Prostate gland (tissue), 2 donors: ENCODE measurements at regions not wholly inside any gene's neighbourhood (a gene's known extent, or its start where the extent isn't known, plus 50 kb on each side); places are given as distances from the start of the nearest gene placed in this dataset.
"Not testable (repeated sequence)": the region's sequence is repeated elsewhere in the genome, so short reads cannot be mapped to it uniquely, and the experiment has no call there.

Experiments used
- DNase-seq: peaks from one replicate; pipeline ENCODE4 v3.0.0-alpha.2; 2019; ENCODE audit warnings: low spot score
- H3K27ac ChIP-seq, 2 donors: fragments of 200-600 bp; sonication (generic); 2 replicates each; pipeline ENCODE4 v1.5.1; 2017 to 2019
- H3K27me3 ChIP-seq: fragments of 200-600 bp; sonication (generic); replicated peaks from 2 replicates; pipeline ENCODE4 v1.5.1; 2019; ENCODE audit not compliant: insufficient read depth
- H3K36me3 ChIP-seq, 2 donors: fragments of 200-600 bp; sonication (generic); 1 replicate in 1 of 2; 2 replicates in 1 of 2; pipeline versions ENCODE4 v1.5.1 to v1.8.1; 2017 to 2019
- H3K4me1 ChIP-seq: fragments of 200-600 bp; sonication (generic); replicated peaks from 2 replicates; pipeline ENCODE4 v1.5.1; 2019
- H3K4me3 ChIP-seq, 2 donors: fragments of 200-600 bp; sonication (generic); 2 replicates each; pipeline ENCODE4 v1.5.1; 2017 to 2019
- H3K9me3 ChIP-seq: fragments of 200-600 bp; sonication (generic); 2 replicates; pipeline ENCODE4 v1.5.1; 2017
- CTCF ChIP-seq, 4 experiments: fragments of 200-600 bp in 2 of 4; fragments of 450-650 bp in 2 of 4; sonication (generic) in 2 of 4; IDR thresholded peaks; 1 replicate in 3 of 4; 2 replicates in 1 of 4; pipeline ENCODE4 v1.5.1; 2016 to 2019; ENCODE audit warnings: antibody characterized with exemption in 4 of 4, mild to moderate bottlenecking in 2 of 4, moderate library complexity in 2 of 4
- POLR2A ChIP-seq: fragments of 450-650 bp; IDR thresholded peaks from one replicate; pipeline ENCODE4 v1.6.1; 2016; ENCODE audit warnings: antibody characterized with exemption, mild to moderate bottlenecking
- POLR2AphosphoS5 ChIP-seq: sonication (generic); formaldehyde crosslinking; IDR thresholded peaks from one replicate; pipeline ENCODE4 v1.6.1; 2017; ENCODE audit warnings: antibody characterized with exemption
- WGBS: methylation state at CpG from one replicate; pipeline ENCODE4 v1.1.5; 2018; 5-methylcytosine and 5-hydroxymethylcytosine counted together
- intact Hi-C: fragments of 100-400 bp; cut with DNase I; formaldehyde crosslinking; loops from one replicate; pipeline ENCODE4 v1.14.2; 2022

GRCh38 chr15:99842071-99842470 is 108.8 kb upstream of the LYSMD4 start:
- intact Hi-C loops = no loop called here
- no peaks in the 10 kb centered on the region for H3K9me3 ChIP-seq
- no peak for DNase-seq
- TF ChIP-seq POLR2AphosphoS5 (no peak), POLR2A (no peak), CTCF (IDR thresholded peaks at IDR 0.05) (no peak)
- no peaks in the 10 kb centered on the region for H3K27me3 ChIP-seq
- 65% methylated on average over 1 of the region's 1 CpG for WGBS
- H3K4me1 ChIP-seq = no peaks in the 10 kb centered on the region
- H3K36me3 ChIP-seq = no peaks in the 10 kb centered on the region
- no peak overlapping the region for H3K4me3 ChIP-seq
- no peak overlapping the region for H3K27ac ChIP-seq

DNA sequence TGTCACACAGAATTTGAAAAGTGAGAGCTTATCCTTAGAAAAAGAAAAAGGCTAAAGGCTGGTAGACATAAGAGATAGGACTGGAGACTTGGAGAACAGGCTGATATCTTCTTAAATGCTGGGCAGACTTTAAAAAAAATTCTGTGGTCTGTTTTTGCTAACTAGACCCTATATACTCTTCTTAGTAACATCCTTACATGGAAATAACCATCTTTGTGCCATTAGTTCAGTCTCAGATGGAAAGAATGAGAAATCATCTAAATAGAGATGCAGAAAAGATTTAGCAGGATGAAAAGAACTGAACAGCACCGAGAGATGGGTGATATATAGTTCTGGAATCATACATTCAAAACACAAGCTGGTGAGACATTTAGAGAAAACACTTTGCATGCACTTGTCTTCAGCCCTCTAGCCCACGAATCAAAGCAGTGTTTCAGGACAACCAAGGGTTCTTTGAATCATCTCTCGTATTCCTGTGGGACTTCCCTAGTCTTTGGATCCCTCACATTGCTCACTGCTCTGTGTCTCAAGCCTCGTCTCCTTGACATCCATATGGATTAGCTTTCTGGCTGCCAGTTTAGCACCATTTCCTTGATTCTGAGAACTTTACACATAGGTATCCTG is 93.0 kb upstream of the LYSMD4 start:
- 89% methylated on average over 4 of the region's 4 CpGs for WGBS
- Histone ChIP-seq H3K9me3 (no peaks in the 10 kb centered on the region), H3K4me3 (no peak overlapping the region), H3K27me3 (no peaks in the 10 kb centered on the region), H3K27ac (no peak overlapping the region), H3K36me3 (no peaks in the 10 kb centered on the region), H3K4me1 (no peaks in the 10 kb centered on the region)
- no peak for DNase-seq
- intact Hi-C loops = no loop called here
- TF ChIP-seq POLR2A = no peak
- TF ChIP-seq POLR2AphosphoS5 = no peak
- no peak for TF ChIP-seq CTCF (IDR thresholded peaks at IDR 0.05)

DNA sequence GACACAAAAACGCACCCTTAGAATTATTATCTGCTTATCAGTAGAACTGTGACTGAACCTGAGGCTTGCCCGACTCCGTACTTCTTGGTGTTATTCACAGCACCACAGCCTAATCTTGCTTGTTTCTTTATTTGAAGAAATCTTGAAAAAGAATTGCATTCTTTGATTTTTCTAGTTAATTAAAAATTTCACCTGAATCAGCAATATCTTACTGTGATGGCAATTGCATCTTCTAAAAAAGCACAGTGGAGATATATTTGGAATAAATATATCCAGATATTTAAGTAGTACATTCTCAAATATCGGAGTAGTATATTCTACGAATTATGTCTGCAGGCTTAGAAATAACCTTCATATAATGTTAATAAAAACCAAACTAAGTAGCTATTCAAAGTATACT is 90.1 kb upstream of the LYSMD4 start:
- DNase-seq = no peak
- 90% methylated on average over 5 of the region's 5 CpGs for WGBS

DNA sequence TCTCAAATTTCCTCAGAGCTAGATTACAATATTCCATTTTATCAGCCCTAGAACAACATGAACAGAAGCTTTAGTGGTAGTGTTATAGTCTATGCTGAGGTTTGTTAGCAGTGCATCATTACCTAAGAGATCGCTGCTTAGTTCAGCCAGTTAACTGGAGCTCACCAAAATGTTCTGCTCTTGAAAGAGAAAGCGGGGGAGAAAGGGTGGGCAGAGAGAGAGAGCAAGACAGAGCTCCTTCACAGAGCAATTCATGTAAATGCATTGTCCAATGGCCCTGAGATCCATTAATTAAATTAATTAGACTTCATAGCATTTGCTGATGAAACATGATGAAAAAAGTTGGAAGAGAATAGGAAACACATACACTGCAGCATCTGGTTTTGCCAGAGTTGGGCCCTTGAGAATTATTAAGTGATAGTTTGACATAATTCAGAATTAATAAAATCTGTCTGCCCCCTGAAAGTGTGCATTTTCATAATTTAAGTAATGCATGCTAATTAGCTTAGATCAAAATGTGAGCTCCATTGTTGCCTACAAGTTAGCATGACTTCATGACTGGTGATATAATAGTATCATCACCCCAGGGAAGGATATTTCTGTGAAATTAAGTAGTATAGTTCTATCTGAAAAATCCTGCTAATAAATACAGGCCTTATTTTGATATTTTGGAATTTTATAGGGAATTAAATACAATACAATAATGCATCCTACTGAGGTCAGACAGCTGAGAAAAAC is 86.9 kb upstream of the LYSMD4 start:
- Histone ChIP-seq H3K9me3 (no peaks in the 10 kb centered on the region), H3K4me3 (no peak overlapping the region), H3K27me3 (no peaks in the 10 kb centered on the region), H3K27ac (no peak overlapping the region), H3K4me1 (no peaks in the 10 kb centered on the region), H3K36me3 (no peaks in the 10 kb centered on the region)
- WGBS = 92% methylated on average over 2 of the region's 2 CpGs
- no peak for DNase-seq
- TF ChIP-seq CTCF (IDR thresholded peaks at IDR 0.05) (no peak), POLR2A (no peak), POLR2AphosphoS5 (no peak)
- intact Hi-C loops = no loop called here

More for the DNA sequence above, 90.1 kb upstream of the LYSMD4 start:
- TF ChIP-seq POLR2A = no peak
- Histone ChIP-seq H3K36me3 (no peaks in the 10 kb centered on the region), H3K9me3 (no peaks in the 10 kb centered on the region), H3K27me3 (no peaks in the 10 kb centered on the region), H3K27ac (no peak overlapping the region), H3K4me1 (no peaks in the 10 kb centered on the region), H3K4me3 (no peak overlapping the region)
- intact Hi-C loops = no loop called here

DNA sequence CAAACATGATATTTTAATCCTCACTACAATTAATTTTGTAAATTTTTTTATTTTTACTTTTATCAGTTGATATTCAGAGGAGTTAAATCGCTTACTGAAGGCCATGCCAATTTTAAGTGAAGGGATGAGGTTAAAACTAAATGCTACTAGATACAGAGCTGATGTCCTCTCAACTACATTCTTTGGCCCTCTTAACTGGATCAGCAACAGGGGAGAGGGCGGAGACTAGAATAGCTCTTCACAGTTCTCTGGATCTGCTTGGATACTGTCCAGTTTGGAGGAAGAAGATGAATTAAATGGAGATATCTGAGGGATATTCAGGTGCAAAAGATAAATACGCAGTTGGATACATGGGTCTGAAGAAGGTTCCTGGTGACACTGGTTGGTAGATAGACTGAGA is 85.6 kb upstream of the LYSMD4 start:
- Histone ChIP-seq H3K36me3 (no peaks in the 10 kb centered on the region), H3K4me1 (no peaks in the 10 kb centered on the region), H3K4me3 (no peak overlapping the region), H3K27me3 (no peaks in the 10 kb centered on the region), H3K27ac (no peak overlapping the region), H3K9me3 (no peaks in the 10 kb centered on the region)
- no peak for DNase-seq
- intact Hi-C loops = no loop called here
- 96% methylated on average over 3 of the region's 3 CpGs for WGBS
- no peak for TF ChIP-seq POLR2A
- TF ChIP-seq CTCF (IDR thresholded peaks at IDR 0.05) = no peak
- TF ChIP-seq POLR2AphosphoS5 = no peak

DNA sequence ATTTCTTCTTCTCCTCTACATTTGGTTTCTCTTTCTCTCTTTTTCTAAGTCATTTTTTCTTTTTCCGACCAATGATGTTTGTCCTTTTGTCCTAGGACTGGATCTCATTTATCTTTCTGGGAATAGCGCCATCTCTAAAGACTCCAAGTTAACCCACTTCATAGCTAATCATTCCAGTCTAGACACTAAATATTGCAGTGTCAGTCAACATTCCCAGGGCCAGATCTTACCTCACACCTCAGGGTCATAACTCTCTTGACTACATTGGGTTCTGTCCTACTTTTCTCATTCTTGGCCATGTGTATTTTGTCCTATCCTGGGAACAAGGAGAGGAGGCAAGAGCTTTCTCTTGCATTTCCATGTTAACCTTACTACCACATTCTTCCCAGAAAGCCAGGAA is 83.6 kb upstream of the LYSMD4 start:
- H3K27me3 ChIP-seq, DNase-seq, H3K36me3 ChIP-seq, H3K4me3 ChIP-seq, H3K27ac ChIP-seq, H3K9me3 ChIP-seq, H3K4me1 ChIP-seq, intact Hi-C loops: not testable (repeated sequence)
- 89% methylated on average over 2 of the region's 2 CpGs for WGBS

DNA sequence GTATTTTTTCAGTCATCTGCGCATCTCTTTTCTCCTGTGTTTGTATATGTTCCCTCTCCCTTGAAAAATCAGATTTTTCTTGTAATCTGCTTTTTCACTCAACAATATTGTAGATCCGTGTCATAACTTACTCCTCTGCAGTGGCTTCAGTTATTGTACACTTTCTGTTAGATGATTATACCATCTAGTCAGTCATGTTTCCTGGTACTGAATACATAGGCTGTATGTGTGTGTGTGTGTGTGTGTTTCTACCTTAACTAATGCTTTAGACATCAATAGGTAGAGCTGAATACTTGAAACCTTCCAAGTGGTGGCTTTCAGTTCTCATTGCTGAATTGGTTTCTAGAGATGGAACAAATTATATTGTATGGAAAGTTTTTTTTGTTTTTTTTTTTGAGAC is 77.4 kb upstream of the LYSMD4 start:
- DNase-seq, H3K4me1 ChIP-seq, H3K36me3 ChIP-seq, H3K4me3 ChIP-seq, H3K27me3 ChIP-seq, intact Hi-C loops, H3K27ac ChIP-seq, H3K9me3 ChIP-seq: not testable (repeated sequence)
- WGBS = 100% methylated on average over 2 of the region's 2 CpGs

- H3K4me3 ChIP-seq, intact Hi-C loops, H3K27me3 ChIP-seq, H3K4me1 ChIP-seq, H3K27ac ChIP-seq, H3K9me3 ChIP-seq, H3K36me3 ChIP-seq, DNase-seq: not testable (repeated sequence)
- 87% methylated on average over 27 of the region's 33 CpGs for WGBS
Measured at GRCh38 chr15:99799854-99800250, 66.6 kb upstream of the LYSMD4 start.
